ENCODE measurements at regions not wholly inside any gene's neighbourhood (a gene's known extent, or its start where the extent isn't known, plus 50 kb on each side); places are given as distances from the start of the nearest gene placed in this dataset.

- DNase-seq (ENCODE audit: low read depth), result no peak
- TF ChIP-seq CTCF (conservative IDR thresholded peaks at IDR 0.05; ENCODE audit: low read depth, low read length), result no peak
- H3K4me3 ChIP-seq (ENCODE audit: low read length), result no peak overlapping the region
Observed at GRCh38 chr1:3968851-3969250, 68.8 kb upstream of the C1orf174 start.

- TF ChIP-seq CTCF (conservative IDR thresholded peaks at IDR 0.05; ENCODE audit: low read depth, low read length), result no peak
- no peak overlapping the region for H3K4me3 ChIP-seq (ENCODE audit: low read length)
- DNase-seq (ENCODE audit: low read depth), result no peak
Observed at GRCh38 chr1:3971981-3972380, 71.9 kb upstream of the C1orf174 start.

GRCh38 chr1:3975903-3976630, 76.0 kb upstream of the C1orf174 start:
- DNase-seq (ENCODE audit: low read depth), result no peak
- H3K4me3 ChIP-seq (ENCODE audit: low read length), result no peak overlapping the region
- no peak for TF ChIP-seq CTCF (conservative IDR thresholded peaks at IDR 0.05; ENCODE audit: low read depth, low read length)

- H3K4me3 ChIP-seq (ENCODE audit: low read length), result no peak overlapping the region
- no peak for TF ChIP-seq CTCF (conservative IDR thresholded peaks at IDR 0.05; ENCODE audit: low read depth, low read length)
- DNase-seq (ENCODE audit: low read depth), result no peak
Observed at GRCh38 chr1:3976821-3977220, 76.7 kb upstream of the C1orf174 start.

GRCh38 chr1:3978196-3978989, 78.3 kb upstream of the C1orf174 start:
- no peak for DNase-seq (ENCODE audit: low read depth)
- no peak for TF ChIP-seq CTCF (conservative IDR thresholded peaks at IDR 0.05; ENCODE audit: low read depth, low read length)
- no peak overlapping the region for H3K4me3 ChIP-seq (ENCODE audit: low read length)

GRCh38 chr1:3978990-3979325, 78.9 kb upstream of the C1orf174 start:
- DNase-seq (ENCODE audit: low read depth), result no peak
- TF ChIP-seq CTCF (conservative IDR thresholded peaks at IDR 0.05; ENCODE audit: low read depth, low read length), result no peak
- no peak overlapping the region for H3K4me3 ChIP-seq (ENCODE audit: low read length)

- no peak for DNase-seq (ENCODE audit: low read depth)
- H3K4me3 ChIP-seq (ENCODE audit: low read length), result no peak overlapping the region
- no peak for TF ChIP-seq CTCF (conservative IDR thresholded peaks at IDR 0.05; ENCODE audit: low read depth, low read length)
Observed at GRCh38 chr1:3981261-3981660, 81.2 kb upstream of the C1orf174 start.
